B cell (primary cell): ENCODE measurements at regions not wholly inside any gene's neighbourhood (a gene's known extent, or its start where the extent isn't known, plus 50 kb on each side); places are given as distances from the start of the nearest gene placed in this dataset.

Experiments used
- ATAC-seq: fragments of 200-7000 bp; cut with Tn5 transposase; one replicate; pipeline ENCODE4 v1.10.0; 2021; ENCODE audit warnings: low read depth, mild to moderate bottlenecking, moderate number of reproducible peaks, moderate library complexity
- CTCF ChIA-PET: fragments of 350-600 bp; sonication (Branson Sonifier 250); formaldehyde crosslinking; loops from one replicate; lab custom pipeline; 2021; ENCODE audit warnings: antibody characterized with exemption, inconsistent platforms; lab: Charles Lee
- POLR2A ChIA-PET: fragments of 350-600 bp; sonication (Branson Sonifier 250); formaldehyde crosslinking; loops from one replicate; lab custom pipeline; 2021; ENCODE audit warnings: antibody characterized with exemption; lab: Charles Lee
- DNase-seq: peaks from one replicate; pipeline ENCODE4 v3.0.0; 2013
- H2AFZ ChIP-seq: 2 replicates; pipeline ENCODE4 v1.6.1; 2012; ENCODE audit warnings: mild to moderate bottlenecking, low read depth, low read length; ENCODE audit not compliant: insufficient read depth, poor library complexity, severe bottlenecking
- H3K27ac ChIP-seq, 2 donors: 1 replicate in 1 of 2; 2 replicates in 1 of 2; pipeline ENCODE4 v1.5.1; 2012 to 2013; ENCODE audit warnings: low read length in 2 of 2, mild to moderate bottlenecking in 2 of 2, moderate library complexity in 1 of 2
- H3K27me3 ChIP-seq, 4 experiments: fragments of 200-600 bp in 1 of 4; sonication (generic) in 1 of 4; replicated peaks in 1 of 4; 1 replicate in 2 of 4; 2 replicates in 2 of 4; pipeline versions ENCODE4 v1.6.1 to v1.7.0; 2013 to 2016; ENCODE audit warnings: low read length in 3 of 4, mild to moderate bottlenecking in 2 of 4, mixed read lengths in 1 of 4, moderate library complexity in 1 of 4; ENCODE audit not compliant: insufficient read depth in 4 of 4, control insufficient read depth in 3 of 4; ENCODE audit errors: control extremely low read depth in 1 of 4
- H3K36me3 ChIP-seq, 2 experiments: replicated peaks in 1 of 2; 1 replicate in 1 of 2; 2 replicates in 1 of 2; pipeline versions ENCODE4 v1.6.1 to v1.7.1; 2013; ENCODE audit warnings: low read length in 1 of 2; ENCODE audit not compliant: insufficient read depth in 2 of 2, control insufficient read depth in 1 of 2; ENCODE audit errors: control extremely low read depth in 1 of 2, extremely low read depth in 1 of 2
- H3K4me1 ChIP-seq, 2 donors: fragments of 200-600 bp in 1 of 2; sonication (generic) in 1 of 2; 1 replicate in 1 of 2; 2 replicates in 1 of 2; pipeline versions ENCODE4 v1.5.1 to v1.6.1; 2013 to 2017; ENCODE audit warnings: low read length in 2 of 2; ENCODE audit not compliant: control insufficient read depth in 2 of 2, insufficient read depth in 2 of 2
- H3K4me2 ChIP-seq: replicated peaks from 2 replicates; pipeline ENCODE3; 2012; ENCODE audit warnings: mild to moderate bottlenecking, low read depth, low read length; ENCODE audit not compliant: poor library complexity, severe bottlenecking
- H3K4me3 ChIP-seq, 5 experiments: fragments of 200-600 bp in 1 of 5; sonication (generic) in 1 of 5; 1 replicate in 3 of 5; 2 replicates in 2 of 5; pipeline versions ENCODE4 v1.5.1 to v1.7.0; 2011 to 2016; ENCODE audit warnings: low read length in 4 of 5, mild to moderate bottlenecking in 4 of 5, low read depth in 2 of 5, control low read depth in 1 of 5, moderate library complexity in 1 of 5; ENCODE audit not compliant: insufficient read depth in 1 of 5; ENCODE audit errors: control extremely low read depth in 1 of 5, extremely low read depth in 1 of 5
- H3K79me2 ChIP-seq: fragments of 200-600 bp; sonication (generic); one replicate; pipeline ENCODE4 v1.6.0; 2016; ENCODE audit warnings: low read length; ENCODE audit not compliant: control insufficient read depth, insufficient read depth
- H3K9ac ChIP-seq: fragments of 200-600 bp; sonication (generic); 2 replicates; pipeline ENCODE4 v1.6.1; 2017; ENCODE audit warnings: mild to moderate bottlenecking, low read length, moderate library complexity
- H3K9me3 ChIP-seq, 3 donors: one replicate each; pipeline versions ENCODE4 v1.6.1 to v1.7.1; 2013; ENCODE audit warnings: low read length in 2 of 3; ENCODE audit not compliant: control insufficient read depth in 2 of 3, insufficient read depth in 1 of 3; ENCODE audit errors: control extremely low read depth in 1 of 3
- H4K20me1 ChIP-seq: 2 replicates; pipeline ENCODE4 v1.6.0; 2012; ENCODE audit warnings: mild to moderate bottlenecking, low read length; ENCODE audit not compliant: insufficient read depth, control insufficient read depth, poor library complexity, severe bottlenecking
- H3K27ac Mint-ChIP-seq: one replicate; pipeline ENCODE4 v1.8.0; 2021; ENCODE audit warnings: mixed read lengths
- H3K27me3 Mint-ChIP-seq: one replicate; pipeline ENCODE4 v1.8.0; 2021; ENCODE audit warnings: mixed read lengths
- H3K4me1 Mint-ChIP-seq: one replicate; pipeline ENCODE4 v1.8.0; 2021; ENCODE audit warnings: mixed read lengths
- H3K4me3 Mint-ChIP-seq: one replicate; pipeline ENCODE4 v1.8.0; 2021; ENCODE audit warnings: mixed read lengths
- H3K9me3 Mint-ChIP-seq: one replicate; pipeline ENCODE4 v1.8.0; 2022; ENCODE audit warnings: mixed read lengths; ENCODE audit not compliant: insufficient read depth
- CTCF ChIP-seq: fragments of 200-600 bp; IDR thresholded peaks from one replicate; pipeline ENCODE4 v1.8.0; 2022; ENCODE audit warnings: antibody characterized with exemption, mild to moderate bottlenecking
- EZH2 ChIP-seq: IDR thresholded peaks from 2 replicates; pipeline ENCODE4 v1.6.1; 2012; ENCODE audit warnings: borderline replicate concordance, low read depth, mild to moderate bottlenecking, moderate library complexity, low read length; ENCODE audit not compliant: insufficient read depth, poor library complexity, severe bottlenecking
- WGBS: methylation state at CpG from one replicate; pipeline ENCODE4 v1.1.5; 2013; ENCODE audit warnings: missing lambda C conversion rate; ENCODE audit not compliant: insufficient coverage; 5-methylcytosine and 5-hydroxymethylcytosine counted together
- intact Hi-C: fragments of 100-400 bp; cut with micrococcal nuclease; formaldehyde crosslinking; loops from one replicate; pipeline ENCODE4 v1.10.0; 2022

DNA sequence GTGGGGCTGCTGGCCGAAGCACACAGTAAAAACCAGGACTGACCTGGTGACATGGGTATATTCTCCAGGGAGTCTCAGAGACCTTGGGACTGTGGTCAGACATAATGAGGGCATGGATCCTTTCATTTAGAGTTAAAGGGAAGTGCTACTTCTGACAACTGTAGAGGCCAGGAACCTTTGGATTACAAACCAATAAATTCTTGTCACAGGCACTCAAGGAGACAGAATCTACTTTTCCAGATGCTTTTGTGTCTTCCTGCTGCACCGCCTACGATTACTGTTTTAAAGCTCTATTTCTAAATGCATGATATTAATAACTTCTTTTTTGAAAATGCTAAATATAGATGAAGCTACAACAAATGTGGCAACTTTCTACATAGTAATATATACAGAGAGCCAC lies 106.5 kb upstream of the LPAR1 start:
- H3K4me2 ChIP-seq = no peak overlapping the region
- H3K27me3 ChIP-seq = no peaks in the 10 kb centered on the region
- no peaks in the 10 kb centered on the region for H3K27me3 Mint-ChIP-seq
- H3K4me3 ChIP-seq = no peak overlapping the region
- TF ChIP-seq EZH2 = no peak
- no peak for TF ChIP-seq CTCF
- H2AFZ ChIP-seq = no peak overlapping the region
- ChIA-PET CTCF (no interaction called here), POLR2A (no interaction called here)
- no peaks in the 10 kb centered on the region for H3K4me1 ChIP-seq
- H4K20me1 ChIP-seq = no peaks in the 10 kb centered on the region
- intact Hi-C loops = no loop called here
- no peaks in the 10 kb centered on the region for H3K79me2 ChIP-seq
- H3K9me3 ChIP-seq = no peaks in the 10 kb centered on the region
- H3K27ac ChIP-seq = no peak overlapping the region
- no peak overlapping the region for H3K27ac Mint-ChIP-seq
- peaks cover 3% of the 10 kb centered on the region for H3K9me3 Mint-ChIP-seq
- no peak for DNase-seq
- H3K4me3 Mint-ChIP-seq = no peak overlapping the region
- no peak overlapping the region for H3K9ac ChIP-seq
- 78% methylated on average over 1 of the region's 3 CpGs for WGBS
- no peaks in the 10 kb centered on the region for H3K4me1 Mint-ChIP-seq
- ATAC-seq = no peak
- H3K36me3 ChIP-seq = no peaks in the 10 kb centered on the region

DNA sequence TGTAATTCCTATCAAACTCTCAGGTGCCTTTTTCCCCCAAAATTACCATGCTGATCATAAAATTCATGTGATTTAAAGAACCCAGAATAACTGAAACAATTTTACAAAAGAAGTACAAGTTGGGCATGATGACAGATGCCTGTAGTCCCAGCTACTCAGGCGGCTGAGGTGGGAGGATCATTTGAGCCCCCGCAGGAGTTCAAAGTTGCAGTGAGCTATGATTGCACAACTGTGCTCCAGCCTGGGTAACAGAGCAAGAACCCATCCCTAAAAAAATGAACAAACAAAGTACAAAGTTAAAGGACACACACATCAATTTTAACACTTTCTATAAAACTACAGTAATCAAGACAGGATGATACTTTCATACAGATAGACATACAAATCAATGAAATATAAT lies 97.9 kb upstream of the LPAR1 start:
- Histone ChIP-seq H3K79me2 (no peaks in the 10 kb centered on the region), H2AFZ (no peak overlapping the region), H3K36me3 (no peaks in the 10 kb centered on the region), H3K4me1 (no peaks in the 10 kb centered on the region), H3K27ac (no peak overlapping the region), H3K9ac (no peak overlapping the region), H3K4me2 (no peak overlapping the region), H3K9me3 (peaks cover 0 to 12% (median 0%) of the 10 kb centered on the region in 3 donors), H3K27me3 (no peaks in the 10 kb centered on the region), H3K4me3 (no peak overlapping the region), H4K20me1 (no peaks in the 10 kb centered on the region)
- no peaks in the 10 kb centered on the region for H3K27me3 Mint-ChIP-seq
- no peak overlapping the region for H3K4me3 Mint-ChIP-seq
- H3K27ac Mint-ChIP-seq = no peak overlapping the region
- DNase-seq = no peak
- TF ChIP-seq CTCF (no peak), EZH2 (no peak)
- no peaks in the 10 kb centered on the region for H3K4me1 Mint-ChIP-seq
- CTCF ChIA-PET = no interaction called here
- no peak for ATAC-seq
- POLR2A ChIA-PET = no interaction called here
- 67% methylated on average over 2 of the region's 2 CpGs for WGBS
- peaks cover 7% of the 10 kb centered on the region for H3K9me3 Mint-ChIP-seq
- intact Hi-C loops = no loop called here
